Neural progenitor cell (in vitro differentiated cells): ENCODE measurements at regions not wholly inside any gene's neighbourhood (a gene's known extent, or its start where the extent isn't known, plus 50 kb on each side); places are given as distances from the start of the nearest gene placed in this dataset.

Experiments used
- EZH2 ChIP-seq: fragments of 200-600 bp; sonication (generic); IDR thresholded peaks from 2 replicates; pipeline ENCODE4 v1.6.1; 2017; ENCODE audit warnings: antibody characterized with exemption, mild to moderate bottlenecking, moderate library complexity
- EZH2phosphoT487 ChIP-seq: fragments of 200-600 bp; sonication (generic); IDR thresholded peaks from 2 replicates; pipeline ENCODE4 v1.6.1; 2017; ENCODE audit warnings: antibody characterized with exemption
- TF ChIP-seq, protein P1 (sequence below): fragments of 200-600 bp; sonication (generic); IDR thresholded peaks from 2 replicates; pipeline ENCODE4 v1.5.1; 2017; ENCODE audit warnings: antibody characterized with exemption, mild to moderate bottlenecking

- TF ChIP-seq, protein P1, sequence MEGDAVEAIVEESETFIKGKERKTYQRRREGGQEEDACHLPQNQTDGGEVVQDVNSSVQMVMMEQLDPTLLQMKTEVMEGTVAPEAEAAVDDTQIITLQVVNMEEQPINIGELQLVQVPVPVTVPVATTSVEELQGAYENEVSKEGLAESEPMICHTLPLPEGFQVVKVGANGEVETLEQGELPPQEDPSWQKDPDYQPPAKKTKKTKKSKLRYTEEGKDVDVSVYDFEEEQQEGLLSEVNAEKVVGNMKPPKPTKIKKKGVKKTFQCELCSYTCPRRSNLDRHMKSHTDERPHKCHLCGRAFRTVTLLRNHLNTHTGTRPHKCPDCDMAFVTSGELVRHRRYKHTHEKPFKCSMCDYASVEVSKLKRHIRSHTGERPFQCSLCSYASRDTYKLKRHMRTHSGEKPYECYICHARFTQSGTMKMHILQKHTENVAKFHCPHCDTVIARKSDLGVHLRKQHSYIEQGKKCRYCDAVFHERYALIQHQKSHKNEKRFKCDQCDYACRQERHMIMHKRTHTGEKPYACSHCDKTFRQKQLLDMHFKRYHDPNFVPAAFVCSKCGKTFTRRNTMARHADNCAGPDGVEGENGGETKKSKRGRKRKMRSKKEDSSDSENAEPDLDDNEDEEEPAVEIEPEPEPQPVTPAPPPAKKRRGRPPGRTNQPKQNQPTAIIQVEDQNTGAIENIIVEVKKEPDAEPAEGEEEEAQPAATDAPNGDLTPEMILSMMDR: no peak
- no peak for TF ChIP-seq EZH2
- no peak for TF ChIP-seq EZH2phosphoT487
These were observed 163.7 kb downstream of the SMIM20 start for GRCh38 chr4:26077756-26078155.
